Loucy (cell line): ENCODE measurements at regions not wholly inside any gene's neighbourhood (a gene's known extent, or its start where the extent isn't known, plus 50 kb on each side); places are given as distances from the start of the nearest gene placed in this dataset.

Experiments used
- CTCF ChIP-seq: fragments of 200-600 bp; sonication (generic); conservative IDR thresholded peaks from 2 replicates; pipeline ENCODE4 v1.5.1; 2014; ENCODE audit warnings: mild to moderate bottlenecking, antibody characterized with exemption, low read length
- EZH2phosphoT487 ChIP-seq: fragments of 200-600 bp; IDR thresholded peaks from 2 replicates; pipeline ENCODE4 v1.6.1; 2018; ENCODE audit warnings: antibody characterized with exemption, mild to moderate bottlenecking, moderate library complexity, borderline replicate concordance

DNA sequence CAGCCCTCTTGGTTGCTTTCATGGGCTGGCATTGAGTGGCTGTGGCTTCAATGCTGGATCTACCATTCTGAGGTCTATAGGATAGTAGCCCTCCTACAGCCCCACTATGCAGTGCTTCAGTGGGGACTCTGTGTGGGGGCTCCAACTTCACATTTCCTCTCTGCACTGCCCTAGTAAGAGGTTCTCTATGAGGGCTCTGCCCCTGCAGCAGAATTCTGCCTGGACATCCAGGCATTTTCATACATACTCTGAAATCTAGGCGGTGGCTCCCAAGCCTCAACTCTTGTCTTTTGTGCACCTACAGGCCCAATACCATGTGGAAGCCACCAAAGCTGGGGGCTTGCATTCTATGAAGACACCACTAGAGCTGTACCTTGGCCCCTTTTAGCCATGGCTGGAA lies 195.8 kb downstream of the IGSF11 start:
- TF ChIP-seq CTCF = no peak
- no peak for TF ChIP-seq EZH2phosphoT487
